ENCODE measurements at regions not wholly inside any gene's neighbourhood (a gene's known extent, or its start where the extent isn't known, plus 50 kb on each side); places are given as distances from the start of the nearest gene placed in this dataset.
A peak's percentile ranks its signal among the peaks of the same experiment; 100 is the strongest.

DNA sequence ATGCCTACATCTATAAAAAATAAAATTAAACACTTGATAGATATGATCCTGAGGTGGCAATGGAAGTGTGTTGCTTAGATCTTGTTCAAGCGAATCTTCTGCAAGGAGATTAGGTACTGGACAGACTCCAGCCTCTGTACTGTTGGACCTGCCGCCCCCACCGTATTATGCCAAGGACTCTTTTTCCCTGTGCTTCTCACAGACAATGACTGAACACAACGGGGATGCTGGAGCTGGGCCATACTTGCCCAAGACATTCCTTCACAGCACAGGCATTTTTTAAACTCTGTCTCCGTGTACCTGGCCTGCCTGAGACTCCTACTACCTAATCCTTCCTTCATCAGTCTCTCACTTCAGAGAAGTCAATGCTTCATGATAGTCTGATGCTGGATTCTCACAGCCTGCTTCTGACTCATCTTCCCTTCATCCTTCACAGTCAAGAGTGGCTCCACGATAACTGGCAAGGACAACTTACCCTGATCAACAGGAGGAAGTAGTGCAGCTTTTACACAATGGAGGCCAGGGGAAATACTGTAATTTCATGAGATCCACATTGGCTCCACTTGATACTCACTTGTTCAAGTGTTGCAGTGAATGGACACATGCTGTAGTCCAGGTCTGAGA lies 754.6 kb upstream of the AGA start:
- Mint-ChIP-seq H3K36me3 (ENCODE audit: insufficient read depth, unreplicated experiment) (no peaks in the 10 kb centered on the region), H3K4me1 (ENCODE audit: insufficient read depth, unreplicated experiment) (no peaks in the 10 kb centered on the region), H3K27ac (ENCODE audit: low read depth, unreplicated experiment) (no peak overlapping the region), H3K27me3 (ENCODE audit: insufficient read depth, unreplicated experiment) (no peaks in the 10 kb centered on the region), H3K9me3 (ENCODE audit: unreplicated experiment) (no peaks in the 10 kb centered on the region), H3K4me3 (ENCODE audit: unreplicated experiment) (no peak overlapping the region)
- ChIA-PET POLR2A (no interaction called here), CTCF (no interaction called here)
- intact Hi-C loops (cut with micrococcal nuclease) = no loop called here
- DNase-seq (ENCODE audit: unreplicated experiment) = no peak
- BruUV-seq (replicated peaks) = no TSS peak
- TF ChIP-seq, protein P1, sequence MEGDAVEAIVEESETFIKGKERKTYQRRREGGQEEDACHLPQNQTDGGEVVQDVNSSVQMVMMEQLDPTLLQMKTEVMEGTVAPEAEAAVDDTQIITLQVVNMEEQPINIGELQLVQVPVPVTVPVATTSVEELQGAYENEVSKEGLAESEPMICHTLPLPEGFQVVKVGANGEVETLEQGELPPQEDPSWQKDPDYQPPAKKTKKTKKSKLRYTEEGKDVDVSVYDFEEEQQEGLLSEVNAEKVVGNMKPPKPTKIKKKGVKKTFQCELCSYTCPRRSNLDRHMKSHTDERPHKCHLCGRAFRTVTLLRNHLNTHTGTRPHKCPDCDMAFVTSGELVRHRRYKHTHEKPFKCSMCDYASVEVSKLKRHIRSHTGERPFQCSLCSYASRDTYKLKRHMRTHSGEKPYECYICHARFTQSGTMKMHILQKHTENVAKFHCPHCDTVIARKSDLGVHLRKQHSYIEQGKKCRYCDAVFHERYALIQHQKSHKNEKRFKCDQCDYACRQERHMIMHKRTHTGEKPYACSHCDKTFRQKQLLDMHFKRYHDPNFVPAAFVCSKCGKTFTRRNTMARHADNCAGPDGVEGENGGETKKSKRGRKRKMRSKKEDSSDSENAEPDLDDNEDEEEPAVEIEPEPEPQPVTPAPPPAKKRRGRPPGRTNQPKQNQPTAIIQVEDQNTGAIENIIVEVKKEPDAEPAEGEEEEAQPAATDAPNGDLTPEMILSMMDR (IDR thresholded peaks at IDR 0.05; ENCODE audit: unreplicated experiment) = no peak

DNA sequence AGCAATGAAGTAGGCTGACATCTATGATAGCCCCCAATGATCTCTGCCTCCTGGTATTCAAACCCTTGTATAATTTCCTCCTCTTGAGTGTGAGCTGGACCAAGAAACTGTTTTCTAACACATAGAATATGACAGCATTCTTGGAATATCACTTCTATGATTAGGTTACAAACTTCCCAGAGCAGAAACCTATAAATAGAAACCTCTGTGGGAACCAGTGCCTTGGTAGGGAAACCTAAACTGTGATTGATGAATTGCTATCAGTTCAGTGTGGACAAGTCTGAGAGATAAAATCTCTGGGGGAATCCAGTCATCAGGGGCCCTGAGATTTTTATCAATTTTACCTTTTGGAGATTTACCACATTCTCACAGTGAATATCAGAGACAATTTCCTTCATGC lies 756.5 kb upstream of the AGA start:
- Mint-ChIP-seq H3K36me3 (ENCODE audit: insufficient read depth, unreplicated experiment) (no peaks in the 10 kb centered on the region), H3K27ac (ENCODE audit: low read depth, unreplicated experiment) (no peak overlapping the region), H3K4me1 (ENCODE audit: insufficient read depth, unreplicated experiment) (no peaks in the 10 kb centered on the region), H3K27me3 (ENCODE audit: insufficient read depth, unreplicated experiment) (no peaks in the 10 kb centered on the region), H3K9me3 (ENCODE audit: unreplicated experiment) (no peaks in the 10 kb centered on the region), H3K4me3 (ENCODE audit: unreplicated experiment) (no peak overlapping the region)
- intact Hi-C loops (cut with micrococcal nuclease) = no loop called here
- no TSS peak for BruUV-seq (replicated peaks)
- CTCF ChIA-PET = no interaction called here
- TF ChIP-seq, protein P1 (IDR thresholded peaks at IDR 0.05; ENCODE audit: unreplicated experiment) = no peak
- no peak for DNase-seq (ENCODE audit: unreplicated experiment)
- POLR2A ChIA-PET = no interaction called here

DNA sequence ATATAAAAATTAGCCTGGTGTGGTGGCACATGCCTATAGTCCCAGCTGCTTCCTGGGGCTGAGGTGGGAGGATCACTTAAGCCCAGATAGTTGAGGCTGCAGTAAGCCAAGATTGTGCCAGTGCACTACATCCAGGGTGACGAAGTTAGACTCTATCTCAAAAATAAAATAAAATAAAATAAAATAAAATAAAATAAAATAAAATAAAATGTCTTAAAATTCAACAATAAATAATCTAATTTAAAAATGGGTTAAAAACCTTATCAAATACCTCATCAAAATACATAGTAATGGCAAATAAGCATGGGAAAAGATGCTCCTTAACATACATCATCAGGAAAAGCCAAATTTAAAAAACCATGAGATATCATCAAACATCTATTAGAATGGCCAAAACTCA lies 760.2 kb upstream of the AGA start:
- TF ChIP-seq, protein P1 (IDR thresholded peaks at IDR 0.05; ENCODE audit: unreplicated experiment) = no peak
- intact Hi-C loops (cut with micrococcal nuclease) = no loop called here
- H3K4me3 Mint-ChIP-seq (ENCODE audit: unreplicated experiment) = no peak overlapping the region
- H3K27ac Mint-ChIP-seq (ENCODE audit: low read depth, unreplicated experiment) = no peak overlapping the region
- no peaks in the 10 kb centered on the region for H3K4me1 Mint-ChIP-seq (ENCODE audit: insufficient read depth, unreplicated experiment)
- H3K9me3 Mint-ChIP-seq (ENCODE audit: unreplicated experiment) = no peaks in the 10 kb centered on the region
- DNase-seq (ENCODE audit: unreplicated experiment) = no peak
- H3K36me3 Mint-ChIP-seq (ENCODE audit: insufficient read depth, unreplicated experiment) = no peaks in the 10 kb centered on the region
- no TSS peak for BruUV-seq (replicated peaks)
- no peaks in the 10 kb centered on the region for H3K27me3 Mint-ChIP-seq (ENCODE audit: insufficient read depth, unreplicated experiment)
- CTCF ChIA-PET = no interaction called here
- POLR2A ChIA-PET = interaction anchor here (0.6 to 1.1 kb wide), 2 partner anchors 37 to 202 kb away, joined by 3 read pairs; no protein-coding TSS in a partner anchor

DNA sequence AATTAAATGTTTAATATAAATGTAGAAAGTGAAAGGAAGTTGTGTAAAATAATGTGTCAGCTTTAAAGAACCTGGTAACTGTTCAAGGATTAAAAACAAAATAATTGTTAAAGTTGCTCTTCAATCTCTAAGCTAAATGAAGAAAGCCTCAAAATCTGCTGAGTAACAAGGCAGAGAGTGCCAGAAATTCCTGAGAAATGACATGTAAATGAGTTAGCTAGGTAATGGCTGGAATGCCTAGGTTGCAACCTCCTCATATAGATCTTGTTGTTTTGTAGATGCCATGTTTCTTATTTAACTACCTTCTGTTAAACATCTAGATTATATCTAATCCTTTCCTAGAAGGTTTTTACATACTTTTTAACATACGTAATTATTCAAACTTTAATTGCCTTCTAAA lies 763.6 kb upstream of the AGA start:
- ChIA-PET CTCF (no interaction called here), POLR2A (interaction anchor here (0.8 kb wide), 1 partner anchor 97 kb away, joined by 3 read pairs; no protein-coding TSS in a partner anchor)
- Mint-ChIP-seq H3K36me3 (ENCODE audit: insufficient read depth, unreplicated experiment) (no peaks in the 10 kb centered on the region), H3K27ac (ENCODE audit: low read depth, unreplicated experiment) (peak overlapping the region; percentile 14), H3K9me3 (ENCODE audit: unreplicated experiment) (no peaks in the 10 kb centered on the region), H3K4me3 (ENCODE audit: unreplicated experiment) (no peak overlapping the region), H3K27me3 (ENCODE audit: insufficient read depth, unreplicated experiment) (no peaks in the 10 kb centered on the region), H3K4me1 (ENCODE audit: insufficient read depth, unreplicated experiment) (no peaks in the 10 kb centered on the region)
- intact Hi-C loops (cut with micrococcal nuclease) = no loop called here
- TF ChIP-seq, protein P1 (IDR thresholded peaks at IDR 0.05; ENCODE audit: unreplicated experiment) = no peak
- BruUV-seq (replicated peaks) = no TSS peak
- peak; percentile 47 for DNase-seq (ENCODE audit: unreplicated experiment)
